IPS DF 4.7 (cell line): ENCODE measurements at regions not wholly inside any gene's neighbourhood (a gene's known extent, or its start where the extent isn't known, plus 50 kb on each side); places are given as distances from the start of the nearest gene placed in this dataset.

Experiments
- DNase-seq: peaks from one replicate; pipeline ENCODE4 v3.0.0-alpha.2; 2013; ENCODE audit warnings: low spot score; ENCODE audit errors: extremely low read depth

GRCh38 chr14:22002860-22003284 lies 329.3 kb upstream of the OR4E1 start:
- peak; percentile 30 for DNase-seq

GRCh38 chr14:21999402-21999801 lies 325.8 kb upstream of the OR4E1 start:
- no peak for DNase-seq

GRCh38 chr14:21997300-21997699 lies 323.7 kb upstream of the OR4E1 start:
- peak; percentile 53 for DNase-seq

GRCh38 chr14:21995332-21995731 lies 321.7 kb upstream of the OR4E1 start:
- DNase-seq: no peak

GRCh38 chr14:21993837-21994236 lies 320.2 kb upstream of the OR4E1 start:
- no peak for DNase-seq

- no peak for DNase-seq
Observed at GRCh38 chr14:21993070-21993469, 319.5 kb upstream of the OR4E1 start.

- DNase-seq: no peak
Observed at GRCh38 chr14:21991130-21991529, 317.5 kb upstream of the OR4E1 start.

- DNase-seq: no peak
Observed at GRCh38 chr14:21990116-21990515, 316.5 kb upstream of the OR4E1 start.

GRCh38 chr14:21989090-21989489 lies 315.5 kb upstream of the OR4E1 start:
- DNase-seq: no peak

GRCh38 chr14:21988413-21988812 lies 314.8 kb upstream of the OR4E1 start:
- DNase-seq: no peak

- DNase-seq: peak; percentile 44
Observed at GRCh38 chr14:21987937-21988336, 314.3 kb upstream of the OR4E1 start.

GRCh38 chr14:21985081-21985480 lies 311.5 kb upstream of the OR4E1 start:
- no peak for DNase-seq

- DNase-seq: no peak
Observed at GRCh38 chr14:21978999-21979314, 305.3 kb upstream of the OR4E1 start.

- peak; percentile 49 for DNase-seq
Observed at GRCh38 chr14:21978184-21978998, 304.8 kb upstream of the OR4E1 start.

- no peak for DNase-seq
Observed at GRCh38 chr14:21974741-21975140, 301.1 kb upstream of the OR4E1 start.

- DNase-seq: no peak
Observed at GRCh38 chr14:21965042-21965441, 291.4 kb upstream of the OR4E1 start.

GRCh38 chr14:21964180-21964579 lies 290.6 kb upstream of the OR4E1 start:
- DNase-seq: no peak

- DNase-seq: no peak
Observed at GRCh38 chr14:21960636-21961035, 287.0 kb upstream of the OR4E1 start.

GRCh38 chr14:21941885-21942284 lies 268.3 kb upstream of the OR4E1 start:
- DNase-seq: no peak

GRCh38 chr14:21940887-21941856 lies 267.6 kb upstream of the OR4E1 start:
- no peak for DNase-seq

GRCh38 chr14:21939836-21940235 lies 266.2 kb upstream of the OR4E1 start:
- no peak for DNase-seq

GRCh38 chr14:21937996-21938395 lies 264.4 kb upstream of the OR4E1 start:
- no peak for DNase-seq
